ENCODE measurements at regions not wholly inside any gene's neighbourhood (a gene's known extent, or its start where the extent isn't known, plus 50 kb on each side); places are given as distances from the start of the nearest gene placed in this dataset.

GRCh38 chr5:20522905-20523482 is 535.0 kb upstream of the CDH18 start:
- DNase-seq (ENCODE audit: low read depth) = no peak
- no peak overlapping the region for H3K4me3 ChIP-seq (replicated peaks; ENCODE audit: low read depth, low read length)
- TF ChIP-seq, protein P1, sequence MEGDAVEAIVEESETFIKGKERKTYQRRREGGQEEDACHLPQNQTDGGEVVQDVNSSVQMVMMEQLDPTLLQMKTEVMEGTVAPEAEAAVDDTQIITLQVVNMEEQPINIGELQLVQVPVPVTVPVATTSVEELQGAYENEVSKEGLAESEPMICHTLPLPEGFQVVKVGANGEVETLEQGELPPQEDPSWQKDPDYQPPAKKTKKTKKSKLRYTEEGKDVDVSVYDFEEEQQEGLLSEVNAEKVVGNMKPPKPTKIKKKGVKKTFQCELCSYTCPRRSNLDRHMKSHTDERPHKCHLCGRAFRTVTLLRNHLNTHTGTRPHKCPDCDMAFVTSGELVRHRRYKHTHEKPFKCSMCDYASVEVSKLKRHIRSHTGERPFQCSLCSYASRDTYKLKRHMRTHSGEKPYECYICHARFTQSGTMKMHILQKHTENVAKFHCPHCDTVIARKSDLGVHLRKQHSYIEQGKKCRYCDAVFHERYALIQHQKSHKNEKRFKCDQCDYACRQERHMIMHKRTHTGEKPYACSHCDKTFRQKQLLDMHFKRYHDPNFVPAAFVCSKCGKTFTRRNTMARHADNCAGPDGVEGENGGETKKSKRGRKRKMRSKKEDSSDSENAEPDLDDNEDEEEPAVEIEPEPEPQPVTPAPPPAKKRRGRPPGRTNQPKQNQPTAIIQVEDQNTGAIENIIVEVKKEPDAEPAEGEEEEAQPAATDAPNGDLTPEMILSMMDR (IDR thresholded peaks at IDR 0.05; ENCODE audit: low read length, missing control alignments) = no peak

- no peak overlapping the region for H3K4me3 ChIP-seq (replicated peaks; ENCODE audit: low read depth, low read length)
- TF ChIP-seq, protein P1 (IDR thresholded peaks at IDR 0.05; ENCODE audit: low read length, missing control alignments) = no peak
- DNase-seq (ENCODE audit: low read depth) = no peak
These were observed 527.6 kb upstream of the CDH18 start for GRCh38 chr5:20515606-20516005.

DNA sequence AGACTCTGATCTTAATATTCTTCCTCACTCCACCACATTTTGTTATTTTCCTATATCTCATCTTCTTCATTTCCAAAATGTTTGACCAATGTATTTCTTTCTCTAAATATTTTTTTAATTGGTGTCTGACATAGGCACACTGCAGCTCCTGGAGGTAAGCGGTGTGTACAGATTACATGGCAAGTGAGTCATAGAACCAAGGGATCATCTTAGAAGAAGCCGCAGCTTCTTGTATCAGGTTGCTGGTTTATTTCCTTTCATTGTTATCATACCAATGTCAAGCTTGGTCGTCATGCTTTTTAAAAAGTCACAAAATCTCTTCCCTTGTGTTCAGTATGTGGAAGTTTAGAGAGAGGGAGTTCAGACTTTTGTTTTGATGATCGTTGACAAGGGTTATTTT is 526.1 kb upstream of the CDH18 start:
- DNase-seq (ENCODE audit: low read depth) = no peak
- TF ChIP-seq, protein P1 (IDR thresholded peaks at IDR 0.05; ENCODE audit: low read length, missing control alignments) = no peak
- no peak overlapping the region for H3K4me3 ChIP-seq (replicated peaks; ENCODE audit: low read depth, low read length)

DNA sequence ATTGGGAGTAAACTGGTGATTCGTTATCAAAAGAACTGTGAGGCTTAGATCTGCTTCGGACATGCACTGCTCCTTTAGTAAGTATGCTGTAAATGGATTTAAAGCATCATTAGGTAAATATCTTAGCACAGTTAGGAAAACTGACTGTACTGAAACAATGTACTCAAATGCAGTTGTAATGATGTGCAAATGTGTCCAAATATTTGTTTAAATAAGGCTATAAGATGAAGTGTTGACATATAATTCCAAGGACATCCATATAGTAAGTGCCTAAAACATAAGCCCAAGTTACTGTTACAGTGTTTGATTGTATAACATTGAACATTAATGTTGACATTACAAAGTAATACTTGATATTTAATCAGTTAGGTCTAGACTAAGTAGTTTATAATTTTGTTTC is 512.5 kb upstream of the CDH18 start:
- no peak for DNase-seq (ENCODE audit: low read depth)
- no peak overlapping the region for H3K4me3 ChIP-seq (replicated peaks; ENCODE audit: low read depth, low read length)
- TF ChIP-seq, protein P1 (IDR thresholded peaks at IDR 0.05; ENCODE audit: low read length, missing control alignments) = no peak

DNA sequence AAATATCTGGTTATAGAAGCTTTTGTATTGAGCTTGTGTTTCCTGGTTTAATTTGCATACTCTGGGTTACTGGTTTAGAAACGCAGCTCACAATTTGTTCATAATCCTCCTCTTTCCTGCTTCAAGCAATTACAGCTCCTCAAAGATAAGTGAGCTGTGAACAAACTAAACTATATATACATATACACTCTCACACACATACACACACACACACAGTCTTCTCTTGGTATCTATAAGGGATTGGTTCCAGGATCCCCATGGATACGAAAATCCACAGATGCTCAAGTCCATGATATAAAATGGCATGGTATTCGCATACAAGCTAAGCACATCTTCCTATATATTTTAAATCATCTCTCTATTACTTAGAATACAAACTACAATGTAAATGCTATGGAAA is 510.9 kb upstream of the CDH18 start:
- no peak overlapping the region for H3K4me3 ChIP-seq (replicated peaks; ENCODE audit: low read depth, low read length)
- TF ChIP-seq, protein P1 (IDR thresholded peaks at IDR 0.05; ENCODE audit: low read length, missing control alignments) = no peak
- no peak for DNase-seq (ENCODE audit: low read depth)

DNA sequence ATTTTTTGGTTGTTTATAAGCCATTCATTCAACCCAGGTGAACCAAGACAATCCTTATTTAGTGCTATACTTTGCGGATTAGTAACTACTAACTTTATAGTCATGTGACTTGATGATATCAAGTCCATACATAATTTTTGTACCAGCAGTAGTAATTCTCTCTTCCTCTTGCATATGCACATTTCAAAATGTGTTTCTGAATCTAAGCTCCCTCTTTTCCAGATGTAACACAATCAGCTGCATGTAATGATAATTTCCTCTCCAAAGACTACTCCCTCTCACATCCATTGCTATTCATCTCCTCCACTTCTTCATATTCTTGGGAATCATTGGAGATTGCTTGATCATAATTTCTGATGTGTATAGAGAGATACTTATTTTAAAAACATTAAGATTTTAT is 510.1 kb upstream of the CDH18 start:
- no peak for DNase-seq (ENCODE audit: low read depth)
- TF ChIP-seq, protein P1 (IDR thresholded peaks at IDR 0.05; ENCODE audit: low read length, missing control alignments) = no peak

DNA sequence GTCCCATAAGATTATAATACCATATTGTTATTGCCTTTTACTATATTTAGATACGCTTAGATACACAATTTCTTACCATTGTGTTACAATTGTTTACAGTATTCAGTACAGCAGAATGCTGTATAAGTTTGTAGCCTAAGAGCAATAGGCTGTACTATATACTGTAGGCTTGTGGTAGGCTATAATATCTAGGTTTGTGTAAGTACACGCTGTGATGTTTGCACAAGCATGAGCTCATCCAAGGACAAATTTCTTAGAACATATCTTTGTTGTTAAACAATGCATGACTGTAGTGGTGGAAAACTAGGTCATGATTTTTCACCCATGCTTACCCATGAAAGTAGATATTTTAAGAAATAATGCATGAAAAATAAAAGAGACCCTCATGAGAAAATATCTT is 509.4 kb upstream of the CDH18 start:
- no peak for DNase-seq (ENCODE audit: low read depth)
- TF ChIP-seq, protein P1 (IDR thresholded peaks at IDR 0.05; ENCODE audit: low read length, missing control alignments) = no peak

More for the DNA sequence above, 510.1 kb upstream of the CDH18 start:
- H3K4me3 ChIP-seq (replicated peaks; ENCODE audit: low read depth, low read length) = no peak overlapping the region

More for the DNA sequence above, 509.4 kb upstream of the CDH18 start:
- H3K4me3 ChIP-seq (replicated peaks; ENCODE audit: low read depth, low read length) = no peak overlapping the region
